ENCODE measurements at regions not wholly inside any gene's neighbourhood (a gene's known extent, or its start where the extent isn't known, plus 50 kb on each side); places are given as distances from the start of the nearest gene placed in this dataset.

- TF ChIP-seq CTCF (IDR thresholded peaks at IDR 0.05) (no peak), EZH2 (IDR thresholded peaks at IDR 0.05; ENCODE audit: borderline replicate concordance, insufficient read depth, low read depth, low read length, poor library complexity, severe bottlenecking) (no peak)
Measured at GRCh38 chr6:21523652-21524051, 69.9 kb upstream of the SOX4 start.

Data from B cell (primary cell).